Activated T-helper 2 cell treated with anti-CD3 and anti-CD28 coated beads, Interferon-gamma antibody, Interleukin-2, Interleukin-4, amounts not matched to agents 10 μg/mL and 5 μg/mL and 100 μg/mL, durations not matched to agents 14 hours and 24 hours and 36 hours (primary cell): ENCODE measurements at regions not wholly inside any gene's neighbourhood (a gene's known extent, or its start where the extent isn't known, plus 50 kb on each side); places are given as distances from the start of the nearest gene placed in this dataset.

Experiments used
- DNase-seq: peaks from one replicate; pipeline ENCODE4 v3.0.0; 2021; ENCODE audit warnings: low spot score
- H3K27ac Mint-ChIP-seq: one replicate; pipeline ENCODE4 v1.8.0; 2021; ENCODE audit warnings: mixed read lengths
- H3K27me3 Mint-ChIP-seq: one replicate; pipeline ENCODE4 v1.8.0; 2021; ENCODE audit warnings: low read depth, mixed read lengths
- H3K36me3 Mint-ChIP-seq: one replicate; pipeline ENCODE4 v1.8.0; 2021; ENCODE audit warnings: low read depth, mixed read lengths
- H3K4me1 Mint-ChIP-seq: one replicate; pipeline ENCODE4 v1.8.0; 2021; ENCODE audit warnings: low read depth, mixed read lengths
- H3K4me3 Mint-ChIP-seq: one replicate; pipeline ENCODE4 v1.8.0; 2021; ENCODE audit warnings: low read depth, mild to moderate bottlenecking, moderate library complexity, mixed read lengths
- H3K9me3 Mint-ChIP-seq: one replicate; pipeline ENCODE4 v1.8.0; 2021; ENCODE audit warnings: mixed read lengths
- intact Hi-C: fragments of 100-400 bp; cut with micrococcal nuclease; formaldehyde crosslinking; loops from one replicate; pipeline ENCODE4 v1.15.1; 2023

DNA sequence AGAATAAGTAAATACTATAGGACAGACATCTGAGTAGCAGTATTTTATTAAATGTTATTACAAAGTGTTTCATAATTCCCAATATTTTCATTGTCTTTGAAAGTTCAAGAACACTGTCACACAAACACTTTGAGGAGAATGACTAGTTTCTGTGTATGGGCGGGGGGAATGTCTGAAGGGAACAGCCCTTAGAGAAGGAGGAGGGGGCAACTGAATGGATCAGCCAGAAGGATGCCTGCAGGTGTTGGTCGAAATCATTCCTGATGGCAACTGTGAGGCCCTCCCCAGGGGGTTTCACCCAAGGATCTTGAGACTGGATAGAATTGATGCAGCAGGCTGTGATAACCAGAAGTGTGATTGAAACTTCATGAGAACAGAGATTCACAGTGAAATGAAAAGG lies 223.2 kb upstream of the C1orf87 start:
- no peak for DNase-seq
- intact Hi-C loops, result no loop called here
- no peaks in the 10 kb centered on the region for H3K27me3 Mint-ChIP-seq
- H3K36me3 Mint-ChIP-seq, result no peaks in the 10 kb centered on the region
- H3K4me3 Mint-ChIP-seq, result no peak overlapping the region
- H3K4me1 Mint-ChIP-seq, result no peaks in the 10 kb centered on the region
- no peaks in the 10 kb centered on the region for H3K9me3 Mint-ChIP-seq
- H3K27ac Mint-ChIP-seq, result no peak overlapping the region

DNA sequence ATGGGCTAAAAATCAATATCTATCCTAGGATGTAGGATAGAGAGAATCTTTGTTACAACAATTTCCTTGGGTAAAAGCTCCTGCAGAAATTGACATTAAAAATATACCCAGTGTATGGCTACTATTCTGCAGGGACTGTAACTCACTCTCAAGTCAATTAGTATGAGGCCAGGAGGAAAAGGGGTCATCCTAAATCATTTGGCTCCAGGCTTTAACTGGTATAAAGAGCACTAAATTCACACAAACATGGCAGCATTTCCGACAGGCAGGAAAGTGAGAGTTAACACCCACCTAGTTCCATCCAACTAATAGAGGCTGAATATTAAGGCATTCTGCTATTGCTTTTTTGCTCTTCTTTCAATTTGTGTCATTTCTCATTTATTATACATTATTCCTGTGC lies 218.6 kb upstream of the C1orf87 start:
- H3K9me3 Mint-ChIP-seq, result no peaks in the 10 kb centered on the region
- no peaks in the 10 kb centered on the region for H3K27me3 Mint-ChIP-seq
- H3K27ac Mint-ChIP-seq, result no peak overlapping the region
- H3K36me3 Mint-ChIP-seq, result no peaks in the 10 kb centered on the region
- intact Hi-C loops, result no loop called here
- DNase-seq, result no peak
- H3K4me1 Mint-ChIP-seq, result no peaks in the 10 kb centered on the region
- H3K4me3 Mint-ChIP-seq, result no peak overlapping the region

DNA sequence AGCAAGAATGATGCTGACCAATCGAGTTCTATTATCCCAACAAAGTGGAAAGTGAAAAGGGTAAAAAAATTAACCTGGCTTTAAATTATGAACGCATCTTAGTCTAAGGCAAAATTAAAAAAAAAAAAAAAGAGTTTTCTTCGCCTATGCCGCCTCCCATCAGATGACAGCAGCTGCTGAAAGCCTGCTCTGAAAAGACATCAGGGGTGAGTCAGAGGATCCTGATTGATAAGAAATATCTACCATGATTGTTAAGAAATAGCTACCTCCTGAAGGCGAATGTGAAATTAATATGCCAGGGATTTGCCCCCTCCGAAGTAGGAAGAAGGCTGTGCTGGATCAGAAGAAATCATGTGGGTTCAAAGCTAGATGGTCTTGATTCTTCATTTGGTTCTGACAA lies 216.8 kb upstream of the C1orf87 start:
- H3K9me3 Mint-ChIP-seq, result no peaks in the 10 kb centered on the region
- H3K27me3 Mint-ChIP-seq, result no peaks in the 10 kb centered on the region
- H3K27ac Mint-ChIP-seq, result no peak overlapping the region
- H3K4me3 Mint-ChIP-seq, result no peak overlapping the region
- no peak for DNase-seq
- no peaks in the 10 kb centered on the region for H3K36me3 Mint-ChIP-seq
- H3K4me1 Mint-ChIP-seq, result no peaks in the 10 kb centered on the region
- intact Hi-C loops, result no loop called here

DNA sequence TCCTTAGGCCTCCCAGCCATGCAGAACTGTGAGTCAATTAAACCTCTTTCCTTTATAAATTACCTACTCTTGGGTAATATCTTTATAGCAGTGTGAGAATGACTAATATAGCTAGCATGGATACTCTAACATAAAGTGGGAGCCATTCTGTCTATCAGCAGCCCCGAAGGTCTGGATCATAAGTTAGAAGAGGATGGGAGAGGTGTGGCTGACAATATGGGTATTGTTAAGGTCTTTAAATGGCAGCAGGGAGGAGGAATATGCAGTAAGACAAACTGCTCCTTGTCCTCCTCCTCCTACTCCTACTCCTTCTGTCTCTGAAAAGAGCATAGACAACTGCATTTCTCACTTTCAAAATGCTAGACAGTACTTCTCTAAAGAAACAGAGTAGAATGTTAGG lies 214.0 kb upstream of the C1orf87 start:
- H3K4me3 Mint-ChIP-seq, result no peak overlapping the region
- H3K4me1 Mint-ChIP-seq, result no peaks in the 10 kb centered on the region
- DNase-seq, result no peak
- intact Hi-C loops, result no loop called here
- H3K9me3 Mint-ChIP-seq, result no peaks in the 10 kb centered on the region
- H3K27ac Mint-ChIP-seq, result no peak overlapping the region
- no peaks in the 10 kb centered on the region for H3K36me3 Mint-ChIP-seq
- no peaks in the 10 kb centered on the region for H3K27me3 Mint-ChIP-seq

DNA sequence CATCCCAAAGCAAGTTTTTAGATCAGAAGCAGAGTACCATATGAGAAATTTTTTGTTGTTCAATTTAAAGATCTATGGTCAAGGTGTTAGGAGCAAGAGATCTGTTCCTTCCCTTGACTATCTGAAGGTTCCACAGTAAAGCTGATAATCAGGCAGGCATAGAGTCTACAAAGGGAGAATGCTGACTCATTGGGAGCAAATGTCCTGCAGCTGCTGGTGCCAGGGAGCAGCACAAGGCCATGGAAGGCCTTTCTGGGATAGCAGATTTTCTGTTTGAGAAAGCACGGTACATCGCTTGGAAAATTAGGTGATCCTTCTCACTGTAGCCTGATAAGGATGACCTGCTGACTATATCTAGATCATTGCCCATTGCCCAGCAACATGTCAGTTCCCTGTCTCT lies 210.1 kb upstream of the C1orf87 start:
- H3K27me3 Mint-ChIP-seq, result no peaks in the 10 kb centered on the region
- intact Hi-C loops, result no loop called here
- no peak overlapping the region for H3K4me3 Mint-ChIP-seq
- no peaks in the 10 kb centered on the region for H3K36me3 Mint-ChIP-seq
- peaks cover 10% of the 10 kb centered on the region for H3K4me1 Mint-ChIP-seq
- no peak for DNase-seq
- no peak overlapping the region for H3K27ac Mint-ChIP-seq
- no peaks in the 10 kb centered on the region for H3K9me3 Mint-ChIP-seq

GRCh38 chr1:60281360-60281932 lies 207.9 kb upstream of the C1orf87 start:
- Mint-ChIP-seq H3K36me3 (no peaks in the 10 kb centered on the region), H3K4me3 (no peak overlapping the region), H3K27ac (no peak overlapping the region), H3K27me3 (no peaks in the 10 kb centered on the region), H3K4me1 (peaks cover 10% of the 10 kb centered on the region), H3K9me3 (no peaks in the 10 kb centered on the region)
- intact Hi-C loops, result no loop called here
- no peak for DNase-seq

DNA sequence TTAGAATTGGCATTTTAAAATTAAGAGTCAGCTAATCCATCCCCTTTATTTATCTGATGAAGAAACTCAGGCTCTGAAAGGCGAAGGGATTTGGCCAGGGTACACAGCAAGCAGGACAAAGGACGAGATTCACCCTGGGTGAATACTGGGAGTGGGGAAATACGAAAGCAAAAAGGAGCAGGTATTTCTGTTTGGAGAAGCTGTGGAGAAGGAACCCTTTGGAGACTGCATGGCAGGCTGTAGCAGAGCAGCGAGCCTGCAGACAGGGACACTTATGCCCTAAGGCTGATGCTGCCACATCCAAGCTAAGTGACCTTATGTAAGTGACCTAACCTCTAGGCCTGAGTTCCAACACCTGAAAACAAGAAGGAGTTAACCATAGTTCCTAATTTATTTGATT lies 207.2 kb upstream of the C1orf87 start:
- Mint-ChIP-seq H3K27ac (no peak overlapping the region), H3K27me3 (no peaks in the 10 kb centered on the region), H3K36me3 (no peaks in the 10 kb centered on the region), H3K9me3 (no peaks in the 10 kb centered on the region), H3K4me3 (no peak overlapping the region), H3K4me1 (peaks cover 10% of the 10 kb centered on the region)
- no peak for DNase-seq
- intact Hi-C loops, result no loop called here

DNA sequence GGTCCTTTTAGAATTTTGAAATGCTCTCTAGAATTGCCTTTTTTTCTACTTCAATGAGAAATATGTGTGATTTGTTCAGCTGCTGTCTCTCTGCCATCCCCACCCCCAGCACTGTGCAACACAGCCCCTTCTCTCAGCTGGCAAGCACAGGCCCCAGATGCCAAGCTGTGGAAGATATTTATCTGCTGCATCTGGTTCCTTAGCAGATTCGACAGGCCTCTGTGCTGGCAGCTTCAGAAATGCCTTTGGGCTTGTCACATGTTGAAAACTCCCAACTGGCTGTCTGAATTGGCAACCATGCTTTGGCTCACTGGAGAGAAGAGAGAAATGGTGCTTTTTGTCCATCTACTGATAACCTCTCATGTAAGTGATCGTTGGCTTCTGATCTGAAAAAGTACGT lies 206.7 kb upstream of the C1orf87 start:
- H3K27ac Mint-ChIP-seq, result no peak overlapping the region
- H3K4me3 Mint-ChIP-seq, result no peak overlapping the region
- H3K9me3 Mint-ChIP-seq, result no peaks in the 10 kb centered on the region
- H3K27me3 Mint-ChIP-seq, result no peaks in the 10 kb centered on the region
- intact Hi-C loops, result no loop called here
- H3K36me3 Mint-ChIP-seq, result no peaks in the 10 kb centered on the region
- DNase-seq, result no peak
- peaks cover 10% of the 10 kb centered on the region for H3K4me1 Mint-ChIP-seq

DNA sequence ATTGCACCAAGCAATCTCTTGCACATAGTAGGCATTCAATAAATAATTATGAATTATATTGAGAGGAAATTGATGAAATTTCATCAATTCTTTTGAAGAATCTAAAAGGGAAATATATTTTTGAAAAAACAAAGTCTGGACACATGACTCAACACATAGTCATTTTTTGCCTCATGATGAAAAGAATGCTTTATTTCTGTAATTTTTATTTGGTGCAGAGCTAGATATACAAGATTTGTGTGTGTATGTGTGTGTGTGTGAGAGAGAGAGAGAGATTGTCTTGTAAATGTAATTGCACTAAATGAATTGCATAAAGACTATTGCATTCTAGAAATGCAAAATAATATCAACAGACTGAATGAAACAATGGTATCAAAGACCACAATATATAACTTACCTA lies 206.2 kb upstream of the C1orf87 start:
- Mint-ChIP-seq H3K27me3 (no peaks in the 10 kb centered on the region), H3K9me3 (no peaks in the 10 kb centered on the region), H3K36me3 (no peaks in the 10 kb centered on the region), H3K4me3 (no peak overlapping the region), H3K4me1 (peaks cover 10% of the 10 kb centered on the region), H3K27ac (no peak overlapping the region)
- DNase-seq, result no peak
- intact Hi-C loops, result no loop called here

- DNase-seq, result no peak
- intact Hi-C loops, result no loop called here
- Mint-ChIP-seq H3K27me3 (no peaks in the 10 kb centered on the region), H3K4me1 (peaks cover 10% of the 10 kb centered on the region), H3K36me3 (no peaks in the 10 kb centered on the region), H3K27ac (no peak overlapping the region), H3K9me3 (no peaks in the 10 kb centered on the region), H3K4me3 (no peak overlapping the region)
These were observed 203.7 kb upstream of the C1orf87 start for GRCh38 chr1:60277269-60277668.

DNA sequence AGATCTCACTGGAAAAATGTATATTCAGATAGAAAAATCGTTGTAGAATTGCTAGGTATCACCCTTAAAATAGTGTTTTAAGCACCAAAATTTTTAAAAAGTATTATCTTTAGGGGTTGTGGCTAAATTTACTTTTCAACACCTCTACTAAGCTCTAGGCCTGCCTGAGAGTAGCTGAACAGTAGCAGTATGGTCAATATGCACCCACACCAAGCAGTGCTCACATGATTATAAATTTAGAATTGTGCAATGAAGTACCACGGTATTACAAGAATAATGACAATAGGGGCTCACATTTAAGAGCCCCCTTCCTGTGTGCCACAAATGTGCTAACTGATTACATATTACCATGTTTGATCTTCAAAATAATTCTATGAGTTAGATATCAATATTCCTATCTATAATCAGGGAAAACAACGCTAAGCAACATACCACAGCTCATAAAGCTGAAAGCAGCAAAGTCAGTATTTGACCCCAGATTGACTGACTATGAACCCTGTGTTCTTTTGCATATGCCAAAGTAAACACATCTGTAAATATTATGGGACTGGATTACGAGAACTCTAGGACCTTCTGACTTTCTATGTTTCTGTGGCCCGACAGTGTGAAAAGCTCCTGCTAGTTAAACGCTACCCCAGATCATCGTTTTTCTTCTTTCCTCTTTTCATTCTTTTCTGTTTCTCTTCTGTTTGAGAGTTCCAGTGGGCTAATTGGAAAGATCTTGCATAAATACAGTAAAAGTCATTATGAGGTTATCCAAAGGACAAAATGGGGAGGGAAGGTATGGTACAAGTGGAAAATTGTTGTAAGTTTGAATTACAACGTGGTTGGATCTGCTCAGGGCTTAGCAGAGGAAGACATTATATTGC lies 201.1 kb upstream of the C1orf87 start:
- H3K9me3 Mint-ChIP-seq, result no peaks in the 10 kb centered on the region
- no peak overlapping the region for H3K4me3 Mint-ChIP-seq
- intact Hi-C loops, result no loop called here
- no peak overlapping the region for H3K27ac Mint-ChIP-seq
- no peaks in the 10 kb centered on the region for H3K36me3 Mint-ChIP-seq
- no peak for DNase-seq
- H3K27me3 Mint-ChIP-seq, result no peaks in the 10 kb centered on the region
- H3K4me1 Mint-ChIP-seq, result no peaks in the 10 kb centered on the region

GRCh38 chr1:60273185-60273584 lies 199.6 kb upstream of the C1orf87 start:
- H3K9me3 Mint-ChIP-seq, result no peaks in the 10 kb centered on the region
- H3K4me1 Mint-ChIP-seq, result no peaks in the 10 kb centered on the region
- DNase-seq, result no peak
- no peaks in the 10 kb centered on the region for H3K36me3 Mint-ChIP-seq
- no peak overlapping the region for H3K4me3 Mint-ChIP-seq
- H3K27me3 Mint-ChIP-seq, result no peaks in the 10 kb centered on the region
- H3K27ac Mint-ChIP-seq, result no peak overlapping the region
- intact Hi-C loops, result no loop called here

- Mint-ChIP-seq H3K9me3 (no peaks in the 10 kb centered on the region), H3K27ac (no peak overlapping the region), H3K4me1 (no peaks in the 10 kb centered on the region), H3K36me3 (no peaks in the 10 kb centered on the region), H3K4me3 (no peak overlapping the region), H3K27me3 (no peaks in the 10 kb centered on the region)
- no peak for DNase-seq
- intact Hi-C loops, result no loop called here
These were observed 197.5 kb upstream of the C1orf87 start for GRCh38 chr1:60271041-60271440.
